ENCODE measurements at regions not wholly inside any gene's neighbourhood (a gene's known extent, or its start where the extent isn't known, plus 50 kb on each side); places are given as distances from the start of the nearest gene placed in this dataset.

DNA sequence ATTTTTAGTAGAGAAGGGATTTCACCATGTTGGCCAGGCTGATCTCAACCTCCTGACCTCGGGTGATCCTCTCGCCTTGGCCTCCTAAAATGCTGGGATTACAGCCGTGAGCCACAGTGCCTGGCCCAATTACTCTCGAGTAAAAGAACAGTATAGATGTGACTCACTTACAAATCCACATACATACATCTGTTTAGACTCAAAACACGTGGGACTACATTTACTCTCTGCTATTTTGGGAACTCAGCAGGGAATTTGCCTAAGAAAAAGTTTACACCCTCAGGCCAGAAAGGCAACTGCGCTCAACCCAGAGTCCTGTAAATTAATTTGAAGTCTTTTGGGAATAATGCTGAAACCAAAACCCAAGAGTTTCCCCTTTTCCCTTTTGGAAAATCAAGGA lies 289.7 kb downstream of the KLF6 start:
- no peak for TF ChIP-seq CTCF (IDR thresholded peaks at IDR 0.05; ENCODE audit: unreplicated experiment)
- Mint-ChIP-seq H3K27ac (no peak overlapping the region), H3K27me3 (ENCODE audit: low read depth) (peaks cover 6% of the 10 kb centered on the region), H3K4me3 (no peak overlapping the region), H3K4me1 (peaks cover 24% of the 10 kb centered on the region), H3K9me3 (peaks cover 2% of the 10 kb centered on the region), H3K36me3 (no peaks in the 10 kb centered on the region)
- DNase-seq (ENCODE audit: low spot score in 2 of 2, unreplicated experiment in 2 of 2): no peak

DNA sequence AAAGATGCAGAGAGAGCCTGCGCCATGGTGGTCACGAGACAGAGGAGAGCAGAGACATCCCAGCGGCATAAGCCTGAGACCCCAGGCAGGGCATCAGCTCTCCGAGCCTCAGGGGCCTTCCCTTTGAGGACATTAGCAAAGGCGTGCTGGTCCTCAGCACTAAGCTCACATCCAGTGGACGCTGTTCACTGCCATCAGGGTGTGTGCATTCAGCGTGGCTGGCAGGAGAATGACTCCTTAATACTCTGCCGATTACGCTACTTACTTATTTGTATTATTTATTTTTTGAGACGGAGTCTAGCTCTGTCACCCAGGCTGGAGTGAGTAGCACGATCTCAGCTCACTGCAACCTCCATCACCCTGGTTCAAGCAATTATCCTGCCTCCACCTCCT lies 290.2 kb downstream of the KLF6 start:
- peak overlapping the region; percentile 39 for H3K27ac Mint-ChIP-seq
- H3K27me3 Mint-ChIP-seq (ENCODE audit: low read depth): peaks cover 6% of the 10 kb centered on the region
- no peaks in the 10 kb centered on the region for H3K36me3 Mint-ChIP-seq
- no peak for TF ChIP-seq CTCF (IDR thresholded peaks at IDR 0.05; ENCODE audit: unreplicated experiment)
- DNase-seq (ENCODE audit: low spot score in 2 of 2, unreplicated experiment in 2 of 2): no peak
- H3K4me1 Mint-ChIP-seq: peaks cover 21% of the 10 kb centered on the region
- peaks cover 6% of the 10 kb centered on the region for H3K9me3 Mint-ChIP-seq
- H3K4me3 Mint-ChIP-seq: no peak overlapping the region

- TF ChIP-seq CTCF (IDR thresholded peaks at IDR 0.05; ENCODE audit: unreplicated experiment): no peak
- peaks cover 12% of the 10 kb centered on the region for H3K9me3 Mint-ChIP-seq
- no peaks in the 10 kb centered on the region for H3K36me3 Mint-ChIP-seq
- H3K27ac Mint-ChIP-seq: peak overlapping the region; percentile 72
- peaks cover 6% of the 10 kb centered on the region for H3K27me3 Mint-ChIP-seq (ENCODE audit: low read depth)
- DNase-seq (ENCODE audit: low spot score in 2 of 2, unreplicated experiment in 2 of 2): no peak
- H3K4me1 Mint-ChIP-seq: peaks cover 21% of the 10 kb centered on the region
- no peak overlapping the region for H3K4me3 Mint-ChIP-seq
These were observed 290.7 kb downstream of the KLF6 start for GRCh38 chr10:3494131-3494837.

- DNase-seq (ENCODE audit: low spot score in 2 of 2, unreplicated experiment in 2 of 2): no peak
- Mint-ChIP-seq H3K27ac (no peak overlapping the region), H3K36me3 (no peaks in the 10 kb centered on the region), H3K4me3 (no peak overlapping the region), H3K4me1 (peaks cover 17% of the 10 kb centered on the region), H3K27me3 (ENCODE audit: low read depth) (peaks cover 6% of the 10 kb centered on the region), H3K9me3 (peaks cover 17% of the 10 kb centered on the region)
- TF ChIP-seq CTCF (IDR thresholded peaks at IDR 0.05; ENCODE audit: unreplicated experiment): no peak
These were observed 291.4 kb downstream of the KLF6 start for GRCh38 chr10:3493621-3494020.

DNA sequence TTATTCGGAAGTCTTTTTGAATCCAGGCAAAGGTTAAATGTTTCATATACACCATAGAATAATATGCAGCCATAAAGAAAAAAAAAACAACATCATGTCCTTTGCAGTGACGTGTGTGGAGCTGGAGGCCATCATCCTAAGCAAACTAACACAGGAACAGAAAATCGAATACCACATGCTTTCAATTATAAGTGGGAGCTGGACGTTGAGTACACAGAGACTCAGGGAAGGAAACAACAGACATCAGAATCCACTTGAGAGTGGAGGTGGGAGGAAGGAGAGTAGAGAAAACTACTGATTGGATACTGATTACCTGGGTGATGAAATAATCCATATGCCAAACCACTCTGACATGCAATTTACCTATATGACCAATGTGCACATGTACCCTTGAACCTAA lies 293.4 kb downstream of the KLF6 start:
- Mint-ChIP-seq H3K27ac (no peak overlapping the region), H3K4me1 (peaks cover 23% of the 10 kb centered on the region), H3K9me3 (peaks cover 19% of the 10 kb centered on the region), H3K4me3 (no peak overlapping the region), H3K36me3 (no peaks in the 10 kb centered on the region), H3K27me3 (ENCODE audit: low read depth) (peaks cover 5% of the 10 kb centered on the region)
- no peak for TF ChIP-seq CTCF (IDR thresholded peaks at IDR 0.05; ENCODE audit: unreplicated experiment)
- DNase-seq (ENCODE audit: low spot score in 2 of 2, unreplicated experiment in 2 of 2): no peak

All from mesothelial cell of epicardium (in vitro differentiated cells).